HCT116 (cell line): ENCODE measurements at regions not wholly inside any gene's neighbourhood (a gene's known extent, or its start where the extent isn't known, plus 50 kb on each side); places are given as distances from the start of the nearest gene placed in this dataset.

Experiments
- ATAC-seq: fragments of 200-7000 bp; cut with Tn5 transposase; 2 replicates; pipeline ENCODE4 v1.9.1; 2020; ENCODE audit warnings: mild to moderate bottlenecking, moderate library complexity
- BruUV-seq: library from RNA; stranded (reverse); fragments of 400-500 nt; replicated peaks from 2 replicates; lab custom pipeline; 2021; lab: Mats Ljungman, UMichigan
- CTCF ChIA-PET: fragments of 300-600 bp; sonication (Branson Sonifier 250); formaldehyde crosslinking; loops from one replicate; lab custom pipeline; 2021; ENCODE audit warnings: antibody characterized with exemption; lab: Charles Lee
- POLR2A ChIA-PET: fragments of 300-600, 350-600 bp; sonication (Branson Sonifier 250); formaldehyde crosslinking; loops from one replicate; lab custom pipeline; 2021; ENCODE audit warnings: antibody characterized with exemption; lab: Charles Lee
- RAD21 ChIA-PET, 2 experiments: fragments of 300-600 bp; sonication (Branson Sonifier 250); formaldehyde crosslinking; loops; one replicate each; lab custom pipeline; 2023; ENCODE audit warnings: low total read pairs in 2 of 2; ENCODE audit not compliant: uncharacterized antibody in 2 of 2, unreplicated experiment in 2 of 2, low non-redundant PET in 1 of 2; lab: Charles Lee
- DNase-seq: peaks from one replicate; pipeline ENCODE4 v3.0.0-alpha.2; 2010; ENCODE audit warnings: low read depth, low spot score
- H2AFZ ChIP-seq: fragments of 200-600 bp; shearing (Covaris generic), sonication (generic); 2 replicates; pipeline ENCODE4 v1.6.1; 2017; ENCODE audit warnings: low read depth, mixed run types, mixed read lengths, antibody characterized with exemption, low read length; ENCODE audit not compliant: poor library complexity, severe bottlenecking
- H3K27ac ChIP-seq: 2 replicates; pipeline ENCODE4 v1.5.1; 2012; ENCODE audit warnings: low read depth, low read length
- H3K27me3 ChIP-seq: fragments of 200-600 bp; sonication (generic); 2 replicates; pipeline ENCODE4 v1.6.1; 2016; ENCODE audit warnings: mixed run types, low read length, mixed read lengths; ENCODE audit not compliant: insufficient read depth
- H3K36me3 ChIP-seq, 2 experiments: fragments of 200-500 bp in 1 of 2; fragments of 200-600 bp in 1 of 2; sonication (Bioruptor generic) in 1 of 2; sonication (generic) in 1 of 2; 2 replicates each; pipeline versions ENCODE4 v1.5.1 to v1.6.1; 2014 to 2016; ENCODE audit warnings: low read length in 2 of 2, inconsistent platforms in 1 of 2, mixed read lengths in 1 of 2, mixed run types in 1 of 2; ENCODE audit not compliant: insufficient read depth in 2 of 2, control insufficient read depth in 1 of 2
- H3K4me1 ChIP-seq, 2 experiments: fragments of 200-600 bp in 1 of 2; sonication (generic) in 1 of 2; 2 replicates each; pipeline versions ENCODE4 v1.5.1 to v1.6.1; 2012 to 2017; ENCODE audit warnings: low read length in 2 of 2, inconsistent platforms in 1 of 2, mild to moderate bottlenecking in 1 of 2, mixed read lengths in 1 of 2, mixed run types in 1 of 2, moderate library complexity in 1 of 2; ENCODE audit not compliant: insufficient read depth in 2 of 2, control insufficient read depth in 1 of 2
- H3K4me2 ChIP-seq: fragments of 200-600 bp; sonication (generic); 2 replicates; pipeline ENCODE4 v1.6.1; 2017; ENCODE audit warnings: mixed run types, low read length, mixed read lengths
- H3K4me3 ChIP-seq, 2 experiments: fragments of 200-600 bp in 1 of 2; sonication (generic) in 1 of 2; replicated peaks in 1 of 2; 2 replicates each; pipeline ENCODE4 v1.5.1; 2011 to 2016; ENCODE audit warnings: low read length in 2 of 2, control low read depth in 1 of 2, low read depth in 1 of 2, mild to moderate bottlenecking in 1 of 2, mixed read lengths in 1 of 2, mixed run types in 1 of 2
- H3K79me2 ChIP-seq: fragments of 200-600 bp; sonication (generic); 2 replicates; pipeline ENCODE4 v1.6.1; 2017; ENCODE audit warnings: mild to moderate bottlenecking, mixed run types, low read length, moderate library complexity, mixed read lengths; ENCODE audit not compliant: insufficient read depth
- H3K9ac ChIP-seq: fragments of 200-600 bp; sonication (generic); 2 replicates; pipeline ENCODE4 v1.6.1; 2016; ENCODE audit warnings: low read length, mixed read lengths
- H3K9me2 ChIP-seq: fragments of 200-600 bp; sonication (generic), shearing (Covaris generic); 2 replicates; pipeline ENCODE4 v1.6.1; 2017; ENCODE audit warnings: mixed run types, mild to moderate bottlenecking, moderate library complexity; ENCODE audit not compliant: insufficient read depth
- H3K9me3 ChIP-seq, 2 experiments: fragments of 200-500 bp in 1 of 2; fragments of 200-600 bp in 1 of 2; sonication (Bioruptor generic) in 1 of 2; sonication (generic) in 1 of 2; 2 replicates each; pipeline ENCODE4 v1.6.1; 2014 to 2017; ENCODE audit warnings: low read length in 2 of 2, mixed read lengths in 2 of 2, inconsistent platforms in 1 of 2, low read depth in 1 of 2, mild to moderate bottlenecking in 1 of 2, mixed run types in 1 of 2, moderate library complexity in 1 of 2; ENCODE audit not compliant: control insufficient read depth in 1 of 2, insufficient read depth in 1 of 2
- H4K20me1 ChIP-seq: fragments of 200-600 bp; sonication (generic), shearing (Covaris generic); 2 replicates; pipeline ENCODE4 v1.6.1; 2017; ENCODE audit warnings: mixed run types, mild to moderate bottlenecking, moderate library complexity; ENCODE audit not compliant: insufficient read depth
- CBX3 ChIP-seq: IDR thresholded peaks from 2 replicates; pipeline ENCODE4 v1.6.1; 2012; ENCODE audit warnings: low read depth
- CEBPB ChIP-seq: IDR thresholded peaks from 2 replicates; pipeline ENCODE4 v1.6.1; 2012; ENCODE audit warnings: low read depth
- CTCF ChIP-seq, 3 experiments: fragments of 200-600 bp in 1 of 3; sonication (generic) in 1 of 3; IDR thresholded peaks in 2 of 3; conservative IDR thresholded peaks in 1 of 3; 2 replicates each; pipeline ENCODE4 v1.5.1; 2012 to 2017; ENCODE audit warnings: low read depth in 2 of 3, low read length in 2 of 3, antibody characterized with exemption in 1 of 3, borderline replicate concordance in 1 of 3, control low read depth in 1 of 3, mild to moderate bottlenecking in 1 of 3, mixed read lengths in 1 of 3, mixed run types in 1 of 3, moderate library complexity in 1 of 3; ENCODE audit not compliant: insufficient read depth in 1 of 3
- EGR1 ChIP-seq: IDR thresholded peaks from 2 replicates; pipeline ENCODE4 v1.6.1; 2012; ENCODE audit warnings: low read depth
- ELF1 ChIP-seq: IDR thresholded peaks from 2 replicates; pipeline ENCODE4 v1.6.1; 2012; ENCODE audit warnings: low read depth, borderline replicate concordance
- EZH2 ChIP-seq: fragments of 200-600 bp; sonication (generic); IDR thresholded peaks from 2 replicates; pipeline ENCODE4 v1.6.1; 2017; ENCODE audit warnings: antibody characterized with exemption, mixed run types
- EZH2phosphoT487 ChIP-seq: fragments of 200-600 bp; IDR thresholded peaks from 2 replicates; pipeline ENCODE4 v1.6.1; 2018; ENCODE audit warnings: antibody characterized with exemption, borderline replicate concordance
- JUND ChIP-seq: IDR thresholded peaks from 2 replicates; pipeline ENCODE4 v1.6.1; 2012
- MAX ChIP-seq: IDR thresholded peaks from 2 replicates; pipeline ENCODE4 v1.6.1; 2012
- POLR2A ChIP-seq: IDR thresholded peaks from 2 replicates; pipeline ENCODE4 v1.7.0; 2011; ENCODE audit warnings: borderline replicate concordance; ENCODE audit not compliant: insufficient read depth, insufficient read length; ENCODE audit errors: extremely low read depth
- POLR2AphosphoS5 ChIP-seq: IDR thresholded peaks from 2 replicates; pipeline ENCODE4 v1.6.1; 2011; ENCODE audit warnings: mild to moderate bottlenecking, low read depth, low read length, moderate library complexity
- RAD21 ChIP-seq: IDR thresholded peaks from 2 replicates; pipeline ENCODE4 v1.6.1; 2012; ENCODE audit warnings: low read depth, mild to moderate bottlenecking
- REST ChIP-seq: IDR thresholded peaks from 2 replicates; pipeline ENCODE4 v1.6.1; 2012; ENCODE audit warnings: low read depth
- SIN3A ChIP-seq: IDR thresholded peaks from 2 replicates; pipeline ENCODE4 v1.6.1; 2012; ENCODE audit warnings: low read depth
- SRF ChIP-seq: IDR thresholded peaks from 2 replicates; pipeline ENCODE4 v1.6.1; 2012; ENCODE audit warnings: low read depth
- YY1 ChIP-seq: IDR thresholded peaks from 2 replicates; pipeline ENCODE4 v1.6.1; 2011; ENCODE audit warnings: low read length, low read depth, moderate library complexity, mild to moderate bottlenecking; ENCODE audit not compliant: insufficient replicate concordance; ENCODE audit errors: extremely low read depth
- ZBTB33 ChIP-seq: IDR thresholded peaks from 2 replicates; pipeline ENCODE4 v1.6.1; 2011; ENCODE audit warnings: mild to moderate bottlenecking, low read length, moderate library complexity; ENCODE audit not compliant: insufficient replicate concordance; ENCODE audit errors: extremely low read depth
- ZFX ChIP-seq: fragments of 450-650 bp; IDR thresholded peaks from 2 replicates; pipeline ENCODE4 v1.6.1; 2017
- ZNF274 ChIP-seq: fragments of 200-500 bp; sonication (Bioruptor generic); IDR thresholded peaks from 2 replicates; pipeline ENCODE4 v1.6.1; 2014; ENCODE audit warnings: mild to moderate bottlenecking, low read depth, low read length, inconsistent platforms
- intact Hi-C: fragments of 100-400 bp; cut with micrococcal nuclease; formaldehyde crosslinking; loops from 2 replicates; pipeline ENCODE4 v1.10.0; 2022
- TF ChIP-seq, protein P1 (sequence below): IDR thresholded peaks from 2 replicates; pipeline ENCODE4 v1.6.1; 2012

DNA sequence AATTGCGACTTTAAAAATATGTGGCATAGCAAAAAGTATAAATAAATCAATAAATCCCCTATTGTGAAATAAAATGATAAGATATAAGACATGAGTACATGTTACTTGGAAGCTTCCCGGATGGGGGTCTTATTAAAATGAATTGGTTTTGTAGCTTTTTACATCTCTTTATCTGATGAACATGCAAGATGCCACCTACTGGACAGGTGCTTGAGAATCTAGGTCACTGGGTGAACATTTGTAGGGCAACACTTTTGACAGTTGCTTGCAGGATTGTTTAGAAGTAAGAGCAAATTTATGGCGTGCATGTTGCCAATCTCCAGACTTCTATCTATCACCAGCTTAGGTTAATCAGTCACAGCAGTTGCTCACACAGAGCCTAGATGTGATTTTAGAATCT is 362.7 kb upstream of the SUCLG2 start (continued):
- TF ChIP-seq EZH2 (no peak), SIN3A (no peak), POLR2AphosphoS5 (no peak), EGR1 (no peak), RAD21 (no peak), POLR2A (no peak), JUND (no peak)

DNA sequence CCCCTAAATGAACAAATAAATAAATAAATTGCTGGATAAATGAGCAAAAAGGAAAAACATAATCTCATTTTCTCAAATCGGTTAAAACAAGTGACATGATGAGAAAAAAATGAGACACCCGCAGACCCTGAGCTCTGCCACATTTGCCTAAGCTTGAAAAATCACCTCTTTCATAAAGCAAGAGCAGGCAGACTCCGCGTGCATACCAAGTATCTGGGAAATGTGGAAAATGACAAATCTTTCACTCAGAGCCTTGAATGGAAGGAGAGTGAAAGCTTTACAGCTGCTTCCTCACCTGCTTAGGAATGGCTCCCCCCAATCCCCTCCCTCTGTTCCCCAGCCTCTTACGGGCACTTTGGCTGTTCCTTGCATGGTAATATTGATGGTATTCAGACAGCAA is 355.5 kb upstream of the SUCLG2 start:
- Histone ChIP-seq H3K9me3 (no peaks in the 10 kb centered on the region; a peak in 1 of 4 replicates), H3K36me3 (no peaks in the 10 kb centered on the region), H3K79me2 (no peaks in the 10 kb centered on the region), H2AFZ (no peak overlapping the region), H4K20me1 (no peaks in the 10 kb centered on the region), H3K27ac (no peak overlapping the region), H3K9me2 (no peaks in the 10 kb centered on the region), H3K4me3 (no peak overlapping the region), H3K4me2 (no peak overlapping the region), H3K27me3 (no peaks in the 10 kb centered on the region), H3K9ac (no peak overlapping the region), H3K4me1 (no peaks in the 10 kb centered on the region)
- intact Hi-C loops = no loop called here
- DNase-seq (no peak), ATAC-seq (no peak)
- ChIA-PET CTCF (no interaction called here), POLR2A (no interaction called here), RAD21 (no interaction called here)
- no TSS peak for BruUV-seq
- TF ChIP-seq, protein P1, sequence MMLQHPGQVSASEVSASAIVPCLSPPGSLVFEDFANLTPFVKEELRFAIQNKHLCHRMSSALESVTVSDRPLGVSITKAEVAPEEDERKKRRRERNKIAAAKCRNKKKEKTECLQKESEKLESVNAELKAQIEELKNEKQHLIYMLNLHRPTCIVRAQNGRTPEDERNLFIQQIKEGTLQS = no peak
- TF ChIP-seq EZH2 = no peak
- no peak for TF ChIP-seq CBX3
- no peak for TF ChIP-seq ZBTB33
- no peak for TF ChIP-seq EZH2phosphoT487
- TF ChIP-seq REST = no peak
- TF ChIP-seq POLR2AphosphoS5 = no peak
- no peak for TF ChIP-seq RAD21
- TF ChIP-seq POLR2A = no peak
- no peak for TF ChIP-seq MAX
- no peak for TF ChIP-seq CTCF (IDR thresholded peaks at IDR 0.05 in 2 of 3, conservative IDR thresholded peaks at IDR 0.05 in 1 of 3; ENCODE audit: borderline replicate concordance in 1 of 3, insufficient read depth in 1 of 3, low read depth in 2 of 3, low read length in 2 of 3)
- TF ChIP-seq CEBPB = no peak
- TF ChIP-seq ZNF274 = no peak
- TF ChIP-seq YY1 = no peak
- no peak for TF ChIP-seq ZFX
- no peak for TF ChIP-seq SRF
- no peak for TF ChIP-seq ELF1
